SU-DHL-6 (cell line): ENCODE measurements at regions not wholly inside any gene's neighbourhood (a gene's known extent, or its start where the extent isn't known, plus 50 kb on each side); places are given as distances from the start of the nearest gene placed in this dataset.

ENCODE experiments used
- H2AFZ ChIP-seq: fragments of 200-600 bp; sonication (generic); 2 replicates; pipeline ENCODE4 v1.6.1; 2014; ENCODE audit warnings: low read depth, mild to moderate bottlenecking, moderate library complexity, mixed read lengths, antibody characterized with exemption, low read length; ENCODE audit not compliant: severe bottlenecking
- H3F3A ChIP-seq: fragments of 200-600 bp; shearing (Covaris generic); 2 replicates; pipeline ENCODE4 v1.6.0; 2016; ENCODE audit warnings: antibody characterized with exemption, mild to moderate bottlenecking; ENCODE audit not compliant: insufficient read depth
- H3K27ac ChIP-seq: fragments of 200-600 bp; sonication (generic); 2 replicates; pipeline ENCODE4 v1.5.1; 2016; ENCODE audit warnings: low read depth, mild to moderate bottlenecking, low read length, moderate library complexity, mixed read lengths
- H3K27me3 ChIP-seq: fragments of 200-600 bp; sonication (generic), shearing (Covaris generic); 2 replicates; pipeline ENCODE4 v1.6.0; 2014; ENCODE audit warnings: mild to moderate bottlenecking, low read length
- H3K36me3 ChIP-seq: fragments of 200-600 bp; sonication (generic); 2 replicates; pipeline ENCODE4 v1.6.1; 2014; ENCODE audit warnings: mild to moderate bottlenecking, low read length, mixed read lengths
- H3K4me2 ChIP-seq: fragments of 300-600, 200-600 bp; shearing (Covaris generic), sonication (generic); 2 replicates; pipeline ENCODE4 v1.6.0; 2014; ENCODE audit warnings: low read length, low read depth, mild to moderate bottlenecking; ENCODE audit not compliant: poor library complexity, severe bottlenecking
- H3K4me3 ChIP-seq: fragments of 200-600 bp; sonication (generic); 2 replicates; pipeline ENCODE4 v1.5.1; 2014; ENCODE audit warnings: antibody characterized with exemption, low read length, mild to moderate bottlenecking, mixed read lengths; ENCODE audit not compliant: insufficient read depth, poor library complexity, severe bottlenecking
- H3K79me2 ChIP-seq: fragments of 200-600 bp; sonication (generic); 2 replicates; pipeline ENCODE4 v1.6.1; 2014; ENCODE audit warnings: mild to moderate bottlenecking, low read length, moderate library complexity; ENCODE audit not compliant: insufficient read depth
- H3K9ac ChIP-seq: fragments of 200-600 bp; sonication (generic); 2 replicates; pipeline ENCODE4 v1.7.0; 2014; ENCODE audit warnings: mild to moderate bottlenecking, low read length
- H3K9me2 ChIP-seq: fragments of 200-600 bp; sonication (generic); replicated peaks from 2 replicates; pipeline ENCODE4 v1.6.1; 2014; ENCODE audit warnings: low read length; ENCODE audit not compliant: insufficient read depth
- H3K9me3 ChIP-seq: fragments of 200-600 bp; sonication (generic); 2 replicates; pipeline ENCODE4 v1.6.1; 2014; ENCODE audit warnings: low read length, mixed read lengths; ENCODE audit not compliant: insufficient read depth
- H4K20me1 ChIP-seq: fragments of 200-600 bp; sonication (generic); 2 replicates; pipeline ENCODE4 v1.6.1; 2014; ENCODE audit warnings: low read depth, mild to moderate bottlenecking, antibody characterized with exemption, low read length, moderate library complexity, mixed read lengths
- EZH2phosphoT487 ChIP-seq: fragments of 200-600 bp; sonication (generic), shearing (Covaris generic); conservative IDR thresholded peaks from 2 replicates; pipeline ENCODE4 v1.6.1; 2018; ENCODE audit warnings: mild to moderate bottlenecking, antibody characterized with exemption, low read length, moderate library complexity, mixed read lengths
- TF ChIP-seq, protein P1 (sequence below): fragments of 200-600 bp; sonication (generic); IDR thresholded peaks from one replicate; pipeline ENCODE4 v1.5.1; 2017; ENCODE audit warnings: antibody characterized with exemption, mild to moderate bottlenecking, low read length, moderate library complexity; ENCODE audit not compliant: insufficient read depth, poor library complexity, severe bottlenecking

DNA sequence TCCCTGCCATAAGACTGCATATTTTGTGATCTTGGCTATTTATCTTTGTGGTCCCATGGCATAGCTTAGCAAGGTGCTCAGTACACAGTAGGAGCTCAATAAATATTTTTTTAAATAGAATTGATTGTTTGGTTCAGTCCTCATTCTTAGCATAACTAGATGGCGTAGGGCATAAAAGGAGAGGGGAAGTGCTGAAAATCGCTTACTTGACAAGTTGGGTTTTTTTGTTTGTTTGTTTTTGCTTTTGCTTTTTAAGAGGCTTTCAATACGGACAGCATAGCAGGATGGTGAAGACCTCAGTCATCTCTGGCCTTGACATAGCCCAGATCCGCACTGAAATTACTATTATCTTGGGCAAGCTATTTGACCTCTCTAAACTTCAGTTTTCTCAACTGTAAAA, 86.6 kb upstream of the RANBP3L start:
- Histone ChIP-seq H3F3A (no peaks in the 10 kb centered on the region), H3K4me2 (no peak overlapping the region), H3K4me3 (no peak overlapping the region), H3K36me3 (no peaks in the 10 kb centered on the region), H3K79me2 (no peaks in the 10 kb centered on the region), H3K27ac (no peak overlapping the region), H3K9ac (no peak overlapping the region), H2AFZ (no peak overlapping the region), H3K27me3 (no peaks in the 10 kb centered on the region), H4K20me1 (no peaks in the 10 kb centered on the region), H3K9me3 (no peaks in the 10 kb centered on the region), H3K9me2 (no peaks in the 10 kb centered on the region)
- TF ChIP-seq, protein P1, sequence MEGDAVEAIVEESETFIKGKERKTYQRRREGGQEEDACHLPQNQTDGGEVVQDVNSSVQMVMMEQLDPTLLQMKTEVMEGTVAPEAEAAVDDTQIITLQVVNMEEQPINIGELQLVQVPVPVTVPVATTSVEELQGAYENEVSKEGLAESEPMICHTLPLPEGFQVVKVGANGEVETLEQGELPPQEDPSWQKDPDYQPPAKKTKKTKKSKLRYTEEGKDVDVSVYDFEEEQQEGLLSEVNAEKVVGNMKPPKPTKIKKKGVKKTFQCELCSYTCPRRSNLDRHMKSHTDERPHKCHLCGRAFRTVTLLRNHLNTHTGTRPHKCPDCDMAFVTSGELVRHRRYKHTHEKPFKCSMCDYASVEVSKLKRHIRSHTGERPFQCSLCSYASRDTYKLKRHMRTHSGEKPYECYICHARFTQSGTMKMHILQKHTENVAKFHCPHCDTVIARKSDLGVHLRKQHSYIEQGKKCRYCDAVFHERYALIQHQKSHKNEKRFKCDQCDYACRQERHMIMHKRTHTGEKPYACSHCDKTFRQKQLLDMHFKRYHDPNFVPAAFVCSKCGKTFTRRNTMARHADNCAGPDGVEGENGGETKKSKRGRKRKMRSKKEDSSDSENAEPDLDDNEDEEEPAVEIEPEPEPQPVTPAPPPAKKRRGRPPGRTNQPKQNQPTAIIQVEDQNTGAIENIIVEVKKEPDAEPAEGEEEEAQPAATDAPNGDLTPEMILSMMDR, result no peak
- TF ChIP-seq EZH2phosphoT487, result no peak

DNA sequence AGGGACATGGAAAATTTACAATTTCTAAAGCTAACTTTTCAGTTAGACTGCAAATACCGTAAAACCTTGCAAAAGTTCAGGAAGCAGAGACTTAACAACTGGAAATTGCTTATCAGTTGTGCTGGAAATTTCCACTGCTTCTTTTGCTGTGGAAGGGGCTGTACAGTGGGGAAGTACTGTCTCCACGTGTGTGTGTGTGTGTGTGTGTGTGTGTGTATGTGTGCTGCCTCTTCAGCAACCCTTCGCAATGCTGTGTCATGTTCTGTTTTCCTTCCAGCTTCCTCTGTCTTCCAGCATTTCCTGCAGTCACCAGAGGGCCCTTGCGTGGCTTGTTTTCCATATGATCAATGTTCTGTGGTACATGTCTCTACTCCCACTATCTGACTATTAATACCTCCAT, 87.5 kb upstream of the RANBP3L start:
- H3K79me2 ChIP-seq, result no peaks in the 10 kb centered on the region
- TF ChIP-seq, protein P1, result no peak
- no peak for TF ChIP-seq EZH2phosphoT487
- H3K9me3 ChIP-seq, result no peaks in the 10 kb centered on the region
- no peaks in the 10 kb centered on the region for H3K27me3 ChIP-seq
- no peak overlapping the region for H3K9ac ChIP-seq
- H3F3A ChIP-seq, result no peaks in the 10 kb centered on the region
- H3K9me2 ChIP-seq, result no peaks in the 10 kb centered on the region
- no peak overlapping the region for H2AFZ ChIP-seq
- no peak overlapping the region for H3K27ac ChIP-seq
- no peaks in the 10 kb centered on the region for H3K36me3 ChIP-seq
- H3K4me2 ChIP-seq, result no peak overlapping the region
- H3K4me3 ChIP-seq, result no peak overlapping the region
- no peaks in the 10 kb centered on the region for H4K20me1 ChIP-seq

DNA sequence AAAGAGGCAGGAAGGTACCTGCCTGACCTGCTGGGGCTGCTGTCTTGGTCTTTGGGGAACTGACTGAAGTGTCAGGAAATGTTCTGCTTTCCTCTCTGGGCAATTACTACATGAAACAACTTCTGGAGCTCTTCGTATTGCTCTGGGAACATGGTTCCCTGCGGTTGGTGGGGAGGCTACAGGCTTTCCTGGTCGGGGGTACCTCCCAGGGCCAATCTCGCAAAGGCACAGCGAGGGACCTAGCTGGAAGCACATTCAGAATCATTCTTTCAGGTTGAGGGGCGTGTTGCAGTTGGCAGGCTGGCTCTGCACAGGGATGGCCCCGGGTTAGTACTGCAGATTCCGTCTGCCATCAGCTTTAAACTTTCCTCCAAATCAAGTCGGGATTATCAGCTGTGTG, 88.9 kb upstream of the RANBP3L start:
- Histone ChIP-seq H3K4me2 (no peak overlapping the region), H3K9me3 (no peaks in the 10 kb centered on the region), H3K4me3 (no peak overlapping the region), H4K20me1 (no peaks in the 10 kb centered on the region), H3K9ac (no peak overlapping the region), H3K27ac (no peak overlapping the region), H3K36me3 (no peaks in the 10 kb centered on the region), H3F3A (no peaks in the 10 kb centered on the region), H3K9me2 (no peaks in the 10 kb centered on the region), H3K27me3 (no peaks in the 10 kb centered on the region), H2AFZ (no peak overlapping the region), H3K79me2 (no peaks in the 10 kb centered on the region)
- TF ChIP-seq, protein P1, result no peak
- no peak for TF ChIP-seq EZH2phosphoT487
